Right lobe of liver (tissue), 4 donors: ENCODE measurements at regions not wholly inside any gene's neighbourhood (a gene's known extent, or its start where the extent isn't known, plus 50 kb on each side); places are given as distances from the start of the nearest gene placed in this dataset.

ENCODE experiments used
- POLR2A ChIP-seq: fragments of 450-650 bp; IDR thresholded peaks from one replicate; pipeline ENCODE4 v1.6.1; 2017; ENCODE audit warnings: antibody characterized with exemption, mild to moderate bottlenecking
- TF ChIP-seq, protein P1 (sequence below), 4 donors: fragments of 200-600 bp in 3 of 4; fragments of 450-650 bp in 1 of 4; IDR thresholded peaks; one replicate each; pipeline versions ENCODE4 v1.5.1 to v1.8.0; 2016 to 2022; ENCODE audit warnings: antibody characterized with exemption in 4 of 4, mild to moderate bottlenecking in 2 of 4
- donor health status: DM: no; HTN: no; CAD: no.
- donor health status: DM: no; HTN: no; CAD: no.
- donor health status: DM: no; HTN: yes; CAD: no.

DNA sequence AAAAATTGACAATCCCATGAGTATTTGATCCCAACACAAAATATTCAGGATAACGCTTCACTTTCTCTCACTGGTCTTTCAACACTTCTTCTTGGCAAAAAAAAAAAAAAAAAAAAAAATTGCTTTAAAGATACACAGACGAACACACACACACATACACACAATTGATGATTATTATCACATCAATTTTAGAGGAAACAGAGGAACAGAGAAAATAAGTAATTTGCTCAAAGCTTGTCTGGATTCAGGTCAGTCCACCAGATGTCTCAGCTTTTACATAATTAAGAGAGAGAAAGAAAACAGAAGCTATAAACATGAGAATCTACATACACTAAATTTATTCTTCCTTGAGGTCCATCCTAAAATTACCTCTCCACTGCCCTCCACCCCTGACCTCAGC lies 183.4 kb downstream of the MZT1 start:
- TF ChIP-seq, protein P1, sequence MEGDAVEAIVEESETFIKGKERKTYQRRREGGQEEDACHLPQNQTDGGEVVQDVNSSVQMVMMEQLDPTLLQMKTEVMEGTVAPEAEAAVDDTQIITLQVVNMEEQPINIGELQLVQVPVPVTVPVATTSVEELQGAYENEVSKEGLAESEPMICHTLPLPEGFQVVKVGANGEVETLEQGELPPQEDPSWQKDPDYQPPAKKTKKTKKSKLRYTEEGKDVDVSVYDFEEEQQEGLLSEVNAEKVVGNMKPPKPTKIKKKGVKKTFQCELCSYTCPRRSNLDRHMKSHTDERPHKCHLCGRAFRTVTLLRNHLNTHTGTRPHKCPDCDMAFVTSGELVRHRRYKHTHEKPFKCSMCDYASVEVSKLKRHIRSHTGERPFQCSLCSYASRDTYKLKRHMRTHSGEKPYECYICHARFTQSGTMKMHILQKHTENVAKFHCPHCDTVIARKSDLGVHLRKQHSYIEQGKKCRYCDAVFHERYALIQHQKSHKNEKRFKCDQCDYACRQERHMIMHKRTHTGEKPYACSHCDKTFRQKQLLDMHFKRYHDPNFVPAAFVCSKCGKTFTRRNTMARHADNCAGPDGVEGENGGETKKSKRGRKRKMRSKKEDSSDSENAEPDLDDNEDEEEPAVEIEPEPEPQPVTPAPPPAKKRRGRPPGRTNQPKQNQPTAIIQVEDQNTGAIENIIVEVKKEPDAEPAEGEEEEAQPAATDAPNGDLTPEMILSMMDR (IDR thresholded peaks at IDR 0.05): no peak
- no peak for TF ChIP-seq POLR2A
